ENCODE measurements at regions not wholly inside any gene's neighbourhood (a gene's known extent, or its start where the extent isn't known, plus 50 kb on each side); places are given as distances from the start of the nearest gene placed in this dataset.

GRCh38 chr5:97560599-97560993 lies 377.5 kb upstream of the RIOK2 start:
- no peaks in the 10 kb centered on the region for H3K36me3 ChIP-seq (ENCODE audit: insufficient read depth, low read length)
- Mint-ChIP-seq H3K4me1 (ENCODE audit: low read depth, unreplicated experiment) (no peaks in the 10 kb centered on the region), H3K4me3 (ENCODE audit: unreplicated experiment) (no peak overlapping the region), H3K27me3 (ENCODE audit: low read depth, unreplicated experiment) (no peaks in the 10 kb centered on the region), H3K9me3 (ENCODE audit: unreplicated experiment) (peaks cover 1% of the 10 kb centered on the region), H3K27ac (ENCODE audit: unreplicated experiment) (no peak overlapping the region), H3K36me3 (ENCODE audit: low read depth, unreplicated experiment) (no peaks in the 10 kb centered on the region)
- H3K27me3 ChIP-seq (ENCODE audit: insufficient read depth, low read length), result no peaks in the 10 kb centered on the region
- no peak for FAIRE-seq
- H3K4me2 ChIP-seq (ENCODE audit: low read length), result no peak overlapping the region
- DNase-seq (ENCODE audit: low read depth), result no peak
- H3K79me2 ChIP-seq (ENCODE audit: insufficient read depth, low read length), result no peaks in the 10 kb centered on the region
- H3K9me3 ChIP-seq (ENCODE audit: insufficient read depth, low read depth, low read length), result no peaks in the 10 kb centered on the region
- no peak overlapping the region for H2AFZ ChIP-seq (ENCODE audit: low read depth, low read length)
- TF ChIP-seq EZH2 (IDR thresholded peaks at IDR 0.05; ENCODE audit: insufficient read depth, low read length) (no peak), CTCF (IDR thresholded peaks at IDR 0.05; ENCODE audit: insufficient read depth, low read depth, low read length) (no peak)
- no peak overlapping the region for H3K9ac ChIP-seq (ENCODE audit: low read length)
- H3K27ac ChIP-seq (ENCODE audit: low read depth, low read length), result no peak overlapping the region
- H3K4me1 ChIP-seq (ENCODE audit: insufficient read depth, low read length), result no peaks in the 10 kb centered on the region
- H3K4me3 ChIP-seq (ENCODE audit: insufficient read depth, low read depth, low read length), result no peak overlapping the region
- H4K20me1 ChIP-seq (ENCODE audit: insufficient read depth, low read length), result no peaks in the 10 kb centered on the region

- no peak for FAIRE-seq
- no peak overlapping the region for H3K9ac ChIP-seq (ENCODE audit: low read length)
Measured at GRCh38 chr5:97563050-97563657, 380.1 kb upstream of the RIOK2 start.

More at GRCh38 chr5:97563050-97563657, 380.1 kb upstream of the RIOK2 start:
- H3K27ac Mint-ChIP-seq (ENCODE audit: unreplicated experiment), result no peak overlapping the region
- no peaks in the 10 kb centered on the region for H3K4me1 Mint-ChIP-seq (ENCODE audit: low read depth, unreplicated experiment)
- H3K36me3 ChIP-seq (ENCODE audit: insufficient read depth, low read length), result no peaks in the 10 kb centered on the region
- TF ChIP-seq EZH2 (IDR thresholded peaks at IDR 0.05; ENCODE audit: insufficient read depth, low read length) (no peak), CTCF (IDR thresholded peaks at IDR 0.05; ENCODE audit: insufficient read depth, low read depth, low read length) (no peak)
- DNase-seq (ENCODE audit: low read depth), result no peak
- H3K4me3 Mint-ChIP-seq (ENCODE audit: unreplicated experiment), result no peak overlapping the region
- H3K79me2 ChIP-seq (ENCODE audit: insufficient read depth, low read length), result no peaks in the 10 kb centered on the region
- no peak overlapping the region for H2AFZ ChIP-seq (ENCODE audit: low read depth, low read length)
- H3K27me3 Mint-ChIP-seq (ENCODE audit: low read depth, unreplicated experiment), result no peaks in the 10 kb centered on the region
- no peaks in the 10 kb centered on the region for H3K4me1 ChIP-seq (ENCODE audit: insufficient read depth, low read length)
- H3K36me3 Mint-ChIP-seq (ENCODE audit: low read depth, unreplicated experiment), result no peaks in the 10 kb centered on the region
- no peaks in the 10 kb centered on the region for H3K9me3 ChIP-seq (ENCODE audit: insufficient read depth, low read depth, low read length)
- H3K4me2 ChIP-seq (ENCODE audit: low read length), result no peak overlapping the region
- peaks cover 8% of the 10 kb centered on the region for H3K9me3 Mint-ChIP-seq (ENCODE audit: unreplicated experiment)
- H3K4me3 ChIP-seq (ENCODE audit: insufficient read depth, low read depth, low read length), result no peak overlapping the region
- H3K27ac ChIP-seq (ENCODE audit: low read depth, low read length), result no peak overlapping the region
- no peaks in the 10 kb centered on the region for H4K20me1 ChIP-seq (ENCODE audit: insufficient read depth, low read length)
- no peaks in the 10 kb centered on the region for H3K27me3 ChIP-seq (ENCODE audit: insufficient read depth, low read length)
